ENCODE measurements at regions not wholly inside any gene's neighbourhood (a gene's known extent, or its start where the extent isn't known, plus 50 kb on each side); places are given as distances from the start of the nearest gene placed in this dataset.

DNA sequence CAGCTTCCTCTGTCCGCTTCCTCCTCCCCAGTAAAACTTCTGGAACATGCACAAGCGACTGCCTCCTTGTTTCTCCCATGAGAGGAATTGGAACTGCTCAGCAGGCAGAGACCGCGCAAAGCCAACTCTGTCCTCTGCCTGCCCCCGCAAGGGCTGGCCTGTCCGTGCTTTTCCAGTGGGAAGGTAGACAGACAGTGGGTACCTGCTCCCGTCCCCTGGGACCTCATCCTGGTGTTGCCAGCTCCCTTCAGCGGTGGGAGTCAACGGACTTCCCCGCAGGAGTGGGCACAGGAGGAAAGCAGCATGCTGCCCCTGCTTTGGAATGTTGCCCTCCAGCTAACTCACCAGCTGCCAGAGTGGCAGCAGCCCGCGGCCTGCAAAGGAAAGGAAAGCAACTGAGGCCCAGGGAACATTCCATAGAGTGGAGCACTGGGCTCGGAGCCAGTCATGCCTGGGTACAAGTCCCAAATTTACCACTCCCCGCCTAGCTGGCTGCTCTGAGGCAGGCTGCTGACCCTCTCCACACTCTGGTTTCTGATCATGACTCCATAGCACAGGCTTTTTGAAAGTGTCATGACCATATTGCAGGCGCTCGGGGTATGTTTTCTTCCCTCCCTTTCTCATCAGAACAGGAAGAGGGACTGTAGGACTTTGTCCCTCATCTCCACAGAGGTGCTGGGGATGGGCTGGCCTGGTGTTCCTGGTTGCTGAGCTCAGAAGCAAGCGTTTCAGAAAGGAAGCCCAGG, 89.2 kb upstream of the CLMN start:
- no peak for FAIRE-seq
- TF ChIP-seq POLR2AphosphoS5 (IDR thresholded peaks at IDR 0.05; ENCODE audit: low read depth, low read length) (no peak), TAF1 (IDR thresholded peaks at IDR 0.05; ENCODE audit: low read depth, low read length) (no peak)
- DNase-seq (ENCODE audit: insufficient read length, low spot score), result no peak

DNA sequence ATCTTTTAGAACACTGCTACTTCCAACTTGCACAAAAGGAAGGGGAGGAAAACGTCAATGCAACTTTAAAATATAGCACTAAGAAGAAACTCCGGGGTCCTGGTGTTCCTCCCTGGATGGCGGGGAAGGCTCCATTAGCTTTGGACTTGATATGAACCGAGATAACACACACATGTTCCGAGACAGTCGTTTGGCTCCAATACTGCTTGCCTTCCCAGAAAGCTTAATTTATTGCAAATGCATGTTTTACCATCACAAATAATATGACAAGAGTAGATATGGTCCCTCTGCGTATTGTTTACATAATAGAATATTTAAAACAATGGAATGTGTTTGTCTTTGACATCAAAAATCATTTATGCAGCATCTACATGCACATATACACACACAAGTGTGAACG, 87.6 kb upstream of the CLMN start:
- DNase-seq (ENCODE audit: insufficient read length, low spot score) (no peak), FAIRE-seq (no peak)
- no peak for TF ChIP-seq POU2F2 (IDR thresholded peaks at IDR 0.05; ENCODE audit: low read depth, low read length)
- no peak for TF ChIP-seq PAX5 (IDR thresholded peaks at IDR 0.05; ENCODE audit: insufficient read depth, low read length, severe bottlenecking)
- no peak for TF ChIP-seq TAF1 (IDR thresholded peaks at IDR 0.05; ENCODE audit: low read depth, low read length)
- TF ChIP-seq SPI1 (IDR thresholded peaks at IDR 0.05; ENCODE audit: low read depth, low read length), result no peak
- TF ChIP-seq POLR2AphosphoS5 (IDR thresholded peaks at IDR 0.05; ENCODE audit: low read depth, low read length), result no peak
- no peak for TF ChIP-seq POLR2A (IDR thresholded peaks at IDR 0.05; ENCODE audit: low read depth, low read length)

DNA sequence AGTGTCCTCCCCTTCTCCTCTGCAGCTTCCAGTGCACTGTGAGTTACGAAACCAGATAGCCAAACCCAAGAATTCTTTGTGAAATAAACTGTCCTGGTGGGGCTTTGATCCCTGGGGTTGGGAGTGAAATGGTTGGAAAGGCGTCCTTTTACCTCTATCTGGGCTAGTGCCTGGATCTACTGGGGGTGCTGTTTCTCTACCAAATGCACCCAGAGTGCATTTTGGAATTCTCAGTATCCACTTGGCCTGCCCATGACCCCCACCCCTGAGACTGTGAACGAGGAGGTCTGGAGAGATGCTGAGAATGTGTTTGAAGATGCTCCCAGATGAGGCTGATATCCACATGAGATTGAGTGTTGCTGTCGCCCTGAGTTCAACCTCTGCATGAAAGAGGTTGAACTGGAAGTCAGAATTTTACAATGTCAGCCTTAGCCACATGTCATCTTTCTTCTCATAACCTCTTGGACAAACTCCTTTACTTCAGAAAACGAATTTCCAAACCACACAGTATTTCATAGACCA, 87.1 kb upstream of the CLMN start:
- TF ChIP-seq POLR2AphosphoS5 (IDR thresholded peaks at IDR 0.05; ENCODE audit: low read depth, low read length), result no peak
- TF ChIP-seq TAF1 (IDR thresholded peaks at IDR 0.05; ENCODE audit: low read depth, low read length), result no peak
- no peak for TF ChIP-seq SPI1 (IDR thresholded peaks at IDR 0.05; ENCODE audit: low read depth, low read length)
- FAIRE-seq (no peak), DNase-seq (ENCODE audit: insufficient read length, low spot score) (no peak)

DNA sequence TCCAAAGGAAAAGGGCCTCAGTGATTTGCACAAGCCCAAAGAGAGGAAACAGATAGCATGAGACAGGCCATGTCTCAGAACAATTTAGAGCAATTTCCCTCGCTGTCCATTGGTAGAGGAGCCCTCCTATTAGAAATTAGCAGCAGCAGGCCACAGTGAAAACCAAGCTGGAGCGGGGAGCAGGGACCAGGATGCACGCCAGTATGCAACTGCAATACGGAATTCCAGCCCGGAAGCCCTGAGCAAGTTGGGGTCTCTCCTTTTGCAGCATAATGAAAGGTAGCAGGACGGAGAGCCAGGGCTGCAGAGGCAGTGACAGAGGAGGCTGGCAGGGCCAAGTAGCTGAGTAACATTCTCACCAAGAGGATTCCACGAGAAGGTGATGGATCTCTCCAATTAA, 84.9 kb upstream of the CLMN start:
- FAIRE-seq, result no peak
- no peak for DNase-seq (ENCODE audit: insufficient read length, low spot score)
- no peak for TF ChIP-seq PAX5 (IDR thresholded peaks at IDR 0.05; ENCODE audit: insufficient read depth, low read length, severe bottlenecking)

DNA sequence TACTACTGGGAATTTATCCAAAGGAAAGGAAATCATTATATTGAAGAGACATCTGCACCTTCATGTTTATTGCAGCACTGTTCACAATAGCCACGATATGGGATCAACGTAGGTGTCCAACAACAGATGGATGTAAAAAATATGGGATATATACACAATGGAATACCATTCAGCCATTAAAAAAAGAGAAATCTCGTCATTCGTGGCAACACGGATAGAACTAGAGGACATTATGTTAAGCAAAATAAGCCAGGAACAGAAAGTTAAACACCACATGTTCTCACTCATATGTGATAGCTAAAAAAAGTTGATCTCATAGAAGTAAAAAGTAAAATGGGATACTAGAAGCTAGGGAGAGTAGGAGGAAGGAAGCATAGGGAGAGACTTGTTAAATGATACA, 82.9 kb upstream of the CLMN start:
- DNase-seq (ENCODE audit: insufficient read length, low spot score) (no peak), FAIRE-seq (no peak)
- no peak for TF ChIP-seq SPI1 (IDR thresholded peaks at IDR 0.05; ENCODE audit: low read depth, low read length)
- TF ChIP-seq POLR2A (IDR thresholded peaks at IDR 0.05; ENCODE audit: low read depth, low read length), result no peak
- no peak for TF ChIP-seq POLR2AphosphoS5 (IDR thresholded peaks at IDR 0.05; ENCODE audit: low read depth, low read length)
- TF ChIP-seq PAX5 (IDR thresholded peaks at IDR 0.05; ENCODE audit: insufficient read depth, low read length, severe bottlenecking), result no peak
- TF ChIP-seq TAF1 (IDR thresholded peaks at IDR 0.05; ENCODE audit: low read depth, low read length), result no peak
- TF ChIP-seq POU2F2 (IDR thresholded peaks at IDR 0.05; ENCODE audit: low read depth, low read length), result no peak

DNA sequence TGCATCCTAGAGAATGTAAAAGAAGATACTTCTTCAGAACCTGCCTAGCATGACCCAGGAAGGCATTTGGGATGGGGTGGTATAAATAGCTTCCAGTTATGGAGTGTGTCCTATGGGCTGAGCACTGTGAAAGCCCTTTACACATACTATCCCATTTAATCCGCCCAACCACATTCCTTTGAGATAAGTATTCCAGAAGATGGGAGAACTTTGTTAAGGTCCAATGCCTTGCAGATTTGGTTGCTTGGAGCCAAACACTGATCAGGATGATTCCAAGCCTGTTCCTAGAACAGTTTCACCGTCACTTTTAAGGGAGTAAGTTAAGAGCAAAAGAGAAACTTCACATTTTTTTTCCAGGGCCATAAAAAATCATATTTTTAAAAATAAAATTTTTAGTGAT, 82.5 kb upstream of the CLMN start:
- no peak for DNase-seq (ENCODE audit: insufficient read length, low spot score)
- TF ChIP-seq SPI1 (IDR thresholded peaks at IDR 0.05; ENCODE audit: low read depth, low read length) (no peak), TAF1 (IDR thresholded peaks at IDR 0.05; ENCODE audit: low read depth, low read length) (no peak), POLR2AphosphoS5 (IDR thresholded peaks at IDR 0.05; ENCODE audit: low read depth, low read length) (no peak), POLR2A (IDR thresholded peaks at IDR 0.05; ENCODE audit: low read depth, low read length) (no peak), PAX5 (IDR thresholded peaks at IDR 0.05; ENCODE audit: insufficient read depth, low read length, severe bottlenecking) (no peak), POU2F2 (IDR thresholded peaks at IDR 0.05; ENCODE audit: low read depth, low read length) (no peak)
- no peak for FAIRE-seq

DNA sequence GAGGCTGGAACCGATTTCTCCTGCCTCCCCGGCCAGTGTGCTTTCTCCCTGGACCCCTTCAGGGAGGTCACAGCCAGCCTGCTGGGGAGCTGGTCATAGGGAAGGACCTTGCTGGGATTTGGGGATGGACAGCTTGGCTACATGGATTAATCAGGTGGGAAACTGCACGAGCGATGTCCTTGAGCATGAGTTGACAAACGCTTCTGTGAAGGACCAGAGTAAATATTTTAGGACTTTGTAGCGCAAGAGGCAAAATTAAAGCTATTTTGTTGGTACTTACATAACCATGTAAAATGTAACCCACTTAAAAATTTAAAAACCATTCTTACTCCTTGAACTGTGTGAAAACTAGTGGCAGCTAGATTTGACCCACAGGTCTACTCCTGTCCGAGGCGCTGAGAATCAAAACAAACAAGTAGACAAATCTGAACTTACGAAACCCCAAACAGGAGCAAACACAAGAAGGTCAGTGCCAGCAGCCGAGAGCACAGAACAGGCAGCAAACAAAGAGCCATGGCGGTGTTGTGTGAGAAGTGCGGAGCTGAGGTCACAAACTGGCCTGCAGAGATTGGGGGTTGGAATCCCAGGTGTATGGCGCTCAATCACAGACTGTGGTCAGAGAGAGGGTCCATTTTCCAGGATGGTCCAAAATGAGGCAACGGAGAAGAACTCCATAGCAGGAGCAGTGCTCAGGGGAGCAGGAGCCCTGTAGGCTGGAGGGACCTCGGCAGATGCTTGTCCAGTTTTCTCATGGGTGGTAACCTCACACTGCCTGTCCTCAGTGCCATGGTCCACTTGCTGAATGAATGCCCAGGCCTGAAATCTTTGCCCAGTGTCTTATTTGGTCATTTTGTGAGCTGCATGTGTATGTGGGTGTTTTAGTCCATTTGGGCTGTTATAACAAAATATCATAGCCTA, 79.2 kb upstream of the CLMN start:
- FAIRE-seq (no peak), DNase-seq (ENCODE audit: insufficient read length, low spot score) (no peak)
- TF ChIP-seq POU2F2 (IDR thresholded peaks at IDR 0.05; ENCODE audit: low read depth, low read length), result no peak
- no peak for TF ChIP-seq TAF1 (IDR thresholded peaks at IDR 0.05; ENCODE audit: low read depth, low read length)
- no peak for TF ChIP-seq POLR2AphosphoS5 (IDR thresholded peaks at IDR 0.05; ENCODE audit: low read depth, low read length)
- no peak for TF ChIP-seq POLR2A (IDR thresholded peaks at IDR 0.05; ENCODE audit: low read depth, low read length)
- no peak for TF ChIP-seq PAX5 (IDR thresholded peaks at IDR 0.05; ENCODE audit: insufficient read depth, low read length, severe bottlenecking)
- no peak for TF ChIP-seq SPI1 (IDR thresholded peaks at IDR 0.05; ENCODE audit: low read depth, low read length)

DNA sequence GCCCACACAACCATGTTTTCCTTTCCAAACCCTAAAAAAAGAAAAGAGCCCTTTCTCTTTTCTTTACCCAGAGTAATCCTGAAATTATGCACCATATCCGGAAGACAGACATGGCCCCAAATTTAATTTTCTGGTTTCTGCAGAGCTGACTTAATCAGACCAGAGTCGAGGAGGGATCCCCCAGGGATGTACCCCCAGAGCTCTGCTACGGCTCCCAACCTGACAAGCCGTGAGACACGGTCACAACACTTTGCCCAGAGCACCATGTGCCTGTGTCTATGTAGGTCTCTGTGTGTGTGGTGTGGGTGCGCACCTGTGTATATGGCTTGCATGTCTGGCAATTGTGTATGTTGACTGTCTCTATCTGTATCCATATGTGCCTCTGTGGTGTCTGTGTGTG, 77.6 kb upstream of the CLMN start:
- TF ChIP-seq TAF1 (IDR thresholded peaks at IDR 0.05; ENCODE audit: low read depth, low read length) (no peak), PAX5 (IDR thresholded peaks at IDR 0.05; ENCODE audit: insufficient read depth, low read length, severe bottlenecking) (no peak), POLR2AphosphoS5 (IDR thresholded peaks at IDR 0.05; ENCODE audit: low read depth, low read length) (no peak), POLR2A (IDR thresholded peaks at IDR 0.05; ENCODE audit: low read depth, low read length) (no peak), SPI1 (IDR thresholded peaks at IDR 0.05; ENCODE audit: low read depth, low read length) (no peak), POU2F2 (IDR thresholded peaks at IDR 0.05; ENCODE audit: low read depth, low read length) (no peak)
- DNase-seq (ENCODE audit: insufficient read length, low spot score) (no peak), FAIRE-seq (no peak)

DNA sequence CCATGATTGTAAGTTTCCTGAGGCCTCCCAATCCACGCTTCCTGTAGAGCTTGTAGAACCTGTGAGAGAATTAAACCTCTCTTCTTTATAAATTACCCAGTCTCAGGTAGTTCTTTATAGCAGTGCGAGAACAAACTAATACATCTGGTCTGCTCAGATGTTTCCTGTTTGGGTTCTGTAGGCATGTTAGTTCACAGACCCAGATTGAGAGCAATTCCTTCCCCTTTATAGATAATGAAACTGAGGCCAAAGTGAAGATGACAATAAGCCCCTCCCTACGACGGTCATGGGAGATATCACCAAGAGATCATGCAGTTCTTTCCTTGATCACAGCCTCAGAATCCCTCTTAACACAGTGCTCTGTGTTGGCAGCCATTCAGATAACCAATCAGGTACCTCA, 76.5 kb upstream of the CLMN start:
- FAIRE-seq, result no peak
- DNase-seq (ENCODE audit: insufficient read length, low spot score), result peak; percentile 35
- no peak for TF ChIP-seq PAX5 (IDR thresholded peaks at IDR 0.05; ENCODE audit: insufficient read depth, low read length, severe bottlenecking)
- no peak for TF ChIP-seq TAF1 (IDR thresholded peaks at IDR 0.05; ENCODE audit: low read depth, low read length)
- no peak for TF ChIP-seq SPI1 (IDR thresholded peaks at IDR 0.05; ENCODE audit: low read depth, low read length)
- no peak for TF ChIP-seq POLR2A (IDR thresholded peaks at IDR 0.05; ENCODE audit: low read depth, low read length)
